B cell (primary cell): ENCODE measurements at regions not wholly inside any gene's neighbourhood (a gene's known extent, or its start where the extent isn't known, plus 50 kb on each side); places are given as distances from the start of the nearest gene placed in this dataset.

Source experiments
- CTCF ChIP-seq: fragments of 200-600 bp; IDR thresholded peaks from one replicate; pipeline ENCODE4 v1.8.0; 2022; ENCODE audit warnings: antibody characterized with exemption, mild to moderate bottlenecking
- EZH2 ChIP-seq: IDR thresholded peaks from 2 replicates; pipeline ENCODE4 v1.6.1; 2012; ENCODE audit warnings: borderline replicate concordance, low read depth, mild to moderate bottlenecking, moderate library complexity, low read length; ENCODE audit not compliant: insufficient read depth, poor library complexity, severe bottlenecking

- no peak for TF ChIP-seq EZH2
- TF ChIP-seq CTCF, result no peak
Observed at GRCh38 chr11:37929100-37929653, 1331.1 kb upstream of the RAG2 start.
